Activated T-helper 2 cell treated with anti-CD3 and anti-CD28 coated beads, Interferon-gamma antibody, Interleukin-2, Interleukin-4, amounts not matched to agents 10 μg/mL and 5 μg/mL and 100 μg/mL, durations not matched to agents 14 hours and 24 hours and 36 hours (primary cell): ENCODE measurements at regions not wholly inside any gene's neighbourhood (a gene's known extent, or its start where the extent isn't known, plus 50 kb on each side); places are given as distances from the start of the nearest gene placed in this dataset.
"Not testable (repeated sequence)": the region's sequence is repeated elsewhere in the genome, so short reads cannot be mapped to it uniquely, and the experiment has no call there.

Experiments used
- DNase-seq: peaks from one replicate; pipeline ENCODE4 v3.0.0; 2021; ENCODE audit warnings: low spot score
- H3K27ac Mint-ChIP-seq: one replicate; pipeline ENCODE4 v1.8.0; 2021; ENCODE audit warnings: mixed read lengths
- H3K27me3 Mint-ChIP-seq: one replicate; pipeline ENCODE4 v1.8.0; 2021; ENCODE audit warnings: low read depth, mixed read lengths
- H3K36me3 Mint-ChIP-seq: one replicate; pipeline ENCODE4 v1.8.0; 2021; ENCODE audit warnings: low read depth, mixed read lengths
- H3K4me1 Mint-ChIP-seq: one replicate; pipeline ENCODE4 v1.8.0; 2021; ENCODE audit warnings: low read depth, mixed read lengths
- H3K4me3 Mint-ChIP-seq: one replicate; pipeline ENCODE4 v1.8.0; 2021; ENCODE audit warnings: low read depth, mild to moderate bottlenecking, moderate library complexity, mixed read lengths
- H3K9me3 Mint-ChIP-seq: one replicate; pipeline ENCODE4 v1.8.0; 2021; ENCODE audit warnings: mixed read lengths
- intact Hi-C: fragments of 100-400 bp; cut with micrococcal nuclease; formaldehyde crosslinking; loops from one replicate; pipeline ENCODE4 v1.15.1; 2023

DNA sequence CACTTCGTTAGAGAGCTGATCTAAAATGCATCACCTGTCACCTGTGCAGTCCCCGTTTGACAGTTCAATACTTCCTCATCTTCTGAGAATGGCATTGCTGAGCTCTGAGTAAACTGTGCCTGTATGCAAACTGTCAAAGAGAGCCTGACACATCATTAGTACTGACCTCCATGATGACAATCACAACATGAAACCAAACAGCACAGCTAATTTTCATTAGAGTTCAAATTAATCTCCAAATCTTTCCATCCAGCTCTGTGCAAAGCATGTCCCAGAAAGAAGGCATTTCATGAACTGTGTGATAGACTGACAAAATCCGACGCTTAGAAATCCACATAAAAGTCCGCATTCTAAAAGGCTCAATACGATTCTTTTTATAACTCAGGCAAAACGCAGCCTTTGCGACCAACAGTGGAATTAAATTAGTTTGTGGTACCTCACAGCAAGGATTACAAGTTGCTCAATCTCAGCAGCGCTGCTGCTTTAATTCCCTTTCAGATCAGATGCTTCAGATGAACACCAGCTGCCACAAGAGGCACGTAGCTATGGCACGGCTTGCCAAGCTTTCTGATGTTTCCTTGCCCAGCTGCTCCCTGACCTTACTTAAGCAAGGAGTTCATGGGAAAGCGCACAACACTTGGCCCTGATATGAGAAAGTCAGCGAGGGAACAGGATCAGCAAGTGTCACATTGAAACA lies 765.5 kb upstream of the PRMT6 start:
- no peak for DNase-seq
- no peak overlapping the region for H3K4me3 Mint-ChIP-seq
- intact Hi-C loops = no loop called here
- no peaks in the 10 kb centered on the region for H3K4me1 Mint-ChIP-seq
- H3K27ac Mint-ChIP-seq = no peak overlapping the region
- no peaks in the 10 kb centered on the region for H3K27me3 Mint-ChIP-seq
- H3K9me3 Mint-ChIP-seq = peaks cover 27% of the 10 kb centered on the region
- H3K36me3 Mint-ChIP-seq = no peaks in the 10 kb centered on the region

DNA sequence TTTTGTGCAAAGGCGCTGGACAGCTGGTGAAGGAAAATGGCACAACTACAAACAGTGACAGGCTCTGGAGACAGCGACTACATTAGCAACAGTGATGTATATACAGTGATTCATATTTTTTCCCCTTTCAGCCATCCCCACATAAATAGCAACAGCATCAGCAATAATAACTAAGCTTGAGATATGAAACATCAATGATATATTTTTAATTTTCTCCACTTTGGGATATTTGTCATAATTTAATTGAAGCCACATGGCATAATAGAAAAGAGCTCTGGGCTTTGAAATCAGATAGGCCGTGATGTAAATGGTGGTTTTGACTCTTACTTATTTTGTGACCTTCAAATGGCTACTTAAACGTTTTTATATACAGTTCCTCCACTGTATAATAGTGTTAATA lies 764.3 kb upstream of the PRMT6 start:
- no peaks in the 10 kb centered on the region for H3K27me3 Mint-ChIP-seq
- H3K4me3 Mint-ChIP-seq = no peak overlapping the region
- peaks cover 28% of the 10 kb centered on the region for H3K9me3 Mint-ChIP-seq
- H3K4me1 Mint-ChIP-seq = no peaks in the 10 kb centered on the region
- DNase-seq = no peak
- no peaks in the 10 kb centered on the region for H3K36me3 Mint-ChIP-seq
- intact Hi-C loops = no loop called here
- H3K27ac Mint-ChIP-seq = no peak overlapping the region

DNA sequence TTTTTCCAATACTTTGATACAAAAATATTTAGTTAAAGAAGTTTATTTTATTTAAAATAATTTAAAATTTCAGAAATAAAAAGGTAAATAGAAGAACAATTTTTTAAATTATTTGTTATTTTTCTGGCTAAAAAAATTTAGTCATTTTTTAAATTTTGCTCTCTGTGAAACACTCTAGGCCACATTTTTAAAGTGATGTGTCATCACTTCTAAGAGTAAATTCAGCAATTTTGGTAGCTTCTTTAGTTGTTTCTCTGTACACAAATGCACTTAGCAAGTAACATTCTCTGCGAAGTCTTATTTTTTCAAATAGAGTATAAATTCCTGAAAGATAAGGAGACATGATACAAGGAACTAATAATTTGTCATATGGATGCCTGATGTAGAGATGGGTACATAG lies 760.0 kb upstream of the PRMT6 start:
- Mint-ChIP-seq H3K4me3 (no peak overlapping the region), H3K27me3 (no peaks in the 10 kb centered on the region), H3K9me3 (peaks cover 21% of the 10 kb centered on the region), H3K27ac (no peak overlapping the region), H3K36me3 (no peaks in the 10 kb centered on the region), H3K4me1 (no peaks in the 10 kb centered on the region)
- no peak for DNase-seq
- intact Hi-C loops = no loop called here

DNA sequence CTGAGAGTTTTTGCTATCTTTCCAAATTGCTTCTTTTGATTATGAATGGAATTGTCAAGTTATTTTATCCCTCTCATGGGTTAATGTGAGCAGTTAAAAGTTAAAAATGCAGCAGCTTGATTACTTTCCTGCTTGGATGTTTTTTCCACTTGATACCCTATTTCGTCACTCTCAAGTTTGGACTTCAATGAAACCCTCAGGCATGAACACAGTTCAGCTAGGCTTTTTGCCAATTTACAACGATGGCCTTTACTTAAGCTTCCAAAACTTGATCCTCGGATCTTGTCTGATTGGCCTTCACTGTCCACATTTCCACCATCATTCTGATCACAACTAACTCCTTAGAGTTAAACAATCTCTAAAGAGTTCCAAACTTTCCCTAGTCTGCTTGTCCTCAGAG lies 752.4 kb upstream of the PRMT6 start:
- no peak for DNase-seq
- Mint-ChIP-seq H3K27me3 (no peaks in the 10 kb centered on the region), H3K4me1 (no peaks in the 10 kb centered on the region), H3K36me3 (no peaks in the 10 kb centered on the region), H3K27ac (no peak overlapping the region), H3K4me3 (no peak overlapping the region), H3K9me3 (peaks cover 34% of the 10 kb centered on the region)
- intact Hi-C loops = no loop called here

DNA sequence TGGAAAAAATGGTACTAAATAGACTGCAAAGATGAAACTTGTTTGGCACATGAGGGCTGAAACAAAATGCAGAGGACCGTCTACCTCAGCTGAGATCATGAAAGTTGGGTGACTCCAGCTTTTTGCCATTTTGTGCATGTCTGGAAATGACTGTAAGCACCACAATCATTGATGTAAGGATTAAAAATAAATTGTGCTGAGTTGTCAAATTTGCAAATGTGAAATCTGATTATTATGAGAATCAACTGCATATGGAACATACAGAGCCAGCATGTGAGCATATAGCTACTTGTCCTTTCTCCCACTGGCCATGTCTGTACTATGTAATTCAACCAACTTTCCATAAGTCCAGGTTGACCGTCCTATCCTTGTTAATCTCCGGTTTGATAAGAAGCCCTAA lies 736.9 kb upstream of the PRMT6 start:
- H3K4me1 Mint-ChIP-seq = no peaks in the 10 kb centered on the region
- H3K27me3 Mint-ChIP-seq = no peaks in the 10 kb centered on the region
- H3K9me3 Mint-ChIP-seq = peaks cover 34% of the 10 kb centered on the region
- DNase-seq = no peak
- intact Hi-C loops = loop anchor here (5.0 kb wide), 1 partner anchor 47 kb away; no protein-coding TSS in a partner anchor
- H3K27ac Mint-ChIP-seq = no peak overlapping the region
- no peaks in the 10 kb centered on the region for H3K36me3 Mint-ChIP-seq
- no peak overlapping the region for H3K4me3 Mint-ChIP-seq

DNA sequence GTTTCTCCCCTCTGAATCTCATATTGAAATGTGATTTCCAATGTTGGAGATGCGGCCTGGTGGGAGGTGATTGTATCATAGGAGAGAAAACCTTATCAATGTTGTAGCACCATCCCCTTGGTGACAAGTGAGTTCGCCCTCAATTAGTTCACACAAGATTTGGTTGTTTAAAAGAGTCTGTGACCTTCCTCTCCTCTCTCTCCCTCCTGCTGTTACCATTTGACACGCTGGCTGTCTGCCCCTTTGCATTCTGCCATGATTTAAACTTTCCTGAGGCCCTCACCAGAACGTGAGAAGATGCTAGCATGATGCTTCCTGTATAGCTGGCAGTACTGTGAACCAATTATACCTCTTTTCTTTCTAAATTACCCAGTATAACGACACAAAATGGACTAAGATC lies 730.9 kb upstream of the PRMT6 start:
- H3K27me3 Mint-ChIP-seq = no peaks in the 10 kb centered on the region
- H3K4me3 Mint-ChIP-seq = no peak overlapping the region
- no peaks in the 10 kb centered on the region for H3K36me3 Mint-ChIP-seq
- DNase-seq = no peak
- no peaks in the 10 kb centered on the region for H3K4me1 Mint-ChIP-seq
- intact Hi-C loops = no loop called here
- no peak overlapping the region for H3K27ac Mint-ChIP-seq
- peaks cover 13% of the 10 kb centered on the region for H3K9me3 Mint-ChIP-seq

DNA sequence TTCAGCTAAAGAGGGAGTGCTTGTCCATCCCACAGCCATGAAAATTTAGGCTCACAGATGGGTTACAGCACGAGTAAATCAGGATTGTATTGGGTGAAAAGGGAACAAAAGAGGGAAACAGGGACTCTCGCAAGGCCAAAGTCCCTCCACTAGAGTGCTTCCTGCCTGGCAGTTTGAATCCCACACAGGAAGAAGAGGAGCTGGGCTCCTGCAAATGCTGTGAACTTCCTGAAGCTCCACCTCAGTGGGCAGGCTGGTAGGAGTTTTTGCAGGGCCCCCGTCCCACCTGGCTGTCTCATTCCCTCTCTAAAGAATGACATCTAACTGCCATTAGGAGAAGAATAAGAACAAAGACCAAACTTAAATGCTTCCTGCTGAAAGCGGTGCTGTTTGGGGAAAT lies 712.0 kb upstream of the PRMT6 start:
- Mint-ChIP-seq H3K9me3 (peaks cover 27% of the 10 kb centered on the region), H3K36me3 (no peaks in the 10 kb centered on the region), H3K27ac (no peak overlapping the region), H3K4me1 (no peaks in the 10 kb centered on the region), H3K4me3 (no peak overlapping the region), H3K27me3 (no peaks in the 10 kb centered on the region)
- DNase-seq = no peak
- intact Hi-C loops = no loop called here

DNA sequence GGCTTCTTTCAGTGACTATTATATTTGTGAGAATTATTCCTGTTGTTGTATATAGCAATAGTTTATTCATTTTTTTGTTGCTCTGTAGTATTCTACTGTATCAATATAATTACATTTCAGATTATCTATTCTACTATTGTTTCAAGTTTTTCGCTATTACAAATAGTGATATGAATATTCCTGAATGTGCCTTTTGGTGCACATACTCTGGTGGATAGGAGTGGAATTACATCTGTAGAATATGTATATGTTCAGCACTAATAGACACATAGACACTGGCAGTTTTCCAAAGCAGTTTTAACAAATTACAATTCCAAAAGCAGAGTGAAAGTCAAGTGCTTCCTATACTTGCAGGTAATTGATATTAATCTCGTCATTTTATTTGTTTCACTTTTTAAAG lies 696.2 kb upstream of the PRMT6 start:
- Mint-ChIP-seq H3K9me3 (peaks cover 55% of the 10 kb centered on the region), H3K4me1 (no peaks in the 10 kb centered on the region), H3K36me3 (no peaks in the 10 kb centered on the region), H3K27ac (no peak overlapping the region), H3K4me3 (no peak overlapping the region), H3K27me3 (no peaks in the 10 kb centered on the region)
- intact Hi-C loops = no loop called here
- DNase-seq = no peak

DNA sequence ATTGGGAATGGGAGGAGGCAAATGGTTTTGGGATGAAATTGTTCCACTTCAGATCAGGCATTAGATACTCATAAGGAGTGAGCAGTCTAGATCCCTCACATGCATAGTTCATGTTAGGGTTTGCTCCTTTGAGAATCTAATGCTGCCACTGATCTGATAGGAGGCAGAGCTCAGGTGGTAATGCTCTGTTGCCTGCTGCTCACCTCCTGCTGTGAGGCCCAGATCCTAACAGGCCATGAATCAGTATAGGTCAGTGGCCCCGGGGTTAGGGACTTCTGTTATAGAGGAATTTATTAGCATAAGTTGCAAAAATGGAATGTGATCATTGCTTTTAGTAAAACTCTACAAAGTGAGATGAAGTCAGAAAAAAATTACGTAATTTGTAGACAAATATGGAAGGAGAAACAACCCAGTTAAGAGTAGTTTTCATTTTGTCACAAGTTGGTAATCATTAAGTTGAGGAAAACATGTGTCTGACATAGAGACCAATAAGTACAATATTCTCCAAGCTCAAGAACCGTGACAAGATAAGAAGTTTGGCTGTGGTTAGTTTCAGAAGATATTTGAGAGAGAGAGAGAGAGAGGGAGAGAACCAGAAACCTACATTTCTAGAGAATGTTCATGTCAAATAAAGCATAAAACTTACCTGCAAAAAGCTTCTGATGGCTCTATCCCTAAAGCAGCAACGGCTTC lies 689.7 kb upstream of the PRMT6 start:
- H3K9me3 Mint-ChIP-seq = peaks cover 37% of the 10 kb centered on the region
- H3K36me3 Mint-ChIP-seq = no peaks in the 10 kb centered on the region
- H3K27me3 Mint-ChIP-seq = no peaks in the 10 kb centered on the region
- no peaks in the 10 kb centered on the region for H3K4me1 Mint-ChIP-seq
- intact Hi-C loops = no loop called here
- H3K4me3 Mint-ChIP-seq = no peak overlapping the region
- DNase-seq = no peak
- H3K27ac Mint-ChIP-seq = no peak overlapping the region

DNA sequence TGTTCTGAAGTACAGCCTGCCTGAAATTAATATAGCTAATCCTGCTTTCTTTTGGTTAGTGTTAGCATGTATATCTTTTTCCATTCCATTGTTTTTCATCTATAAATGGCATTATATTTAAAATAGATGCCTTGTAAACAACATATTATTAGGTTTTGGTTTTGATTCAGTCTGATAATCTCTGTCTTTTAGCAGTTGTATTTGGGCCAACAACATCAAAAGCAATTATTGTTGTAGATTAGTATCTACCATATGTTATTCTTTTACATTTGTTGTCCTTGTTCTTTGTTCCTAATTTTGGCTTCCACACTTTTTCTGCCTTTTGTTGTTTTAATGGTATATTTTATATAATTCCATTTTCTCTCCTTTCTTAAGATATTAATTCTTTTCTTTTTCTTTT lies 678.2 kb upstream of the PRMT6 start:
- Mint-ChIP-seq H3K9me3 (peaks cover 37% of the 10 kb centered on the region), H3K27ac (no peak overlapping the region), H3K27me3 (no peaks in the 10 kb centered on the region), H3K4me3 (no peak overlapping the region), H3K36me3 (no peaks in the 10 kb centered on the region), H3K4me1 (no peaks in the 10 kb centered on the region)
- DNase-seq = no peak
- intact Hi-C loops = no loop called here

DNA sequence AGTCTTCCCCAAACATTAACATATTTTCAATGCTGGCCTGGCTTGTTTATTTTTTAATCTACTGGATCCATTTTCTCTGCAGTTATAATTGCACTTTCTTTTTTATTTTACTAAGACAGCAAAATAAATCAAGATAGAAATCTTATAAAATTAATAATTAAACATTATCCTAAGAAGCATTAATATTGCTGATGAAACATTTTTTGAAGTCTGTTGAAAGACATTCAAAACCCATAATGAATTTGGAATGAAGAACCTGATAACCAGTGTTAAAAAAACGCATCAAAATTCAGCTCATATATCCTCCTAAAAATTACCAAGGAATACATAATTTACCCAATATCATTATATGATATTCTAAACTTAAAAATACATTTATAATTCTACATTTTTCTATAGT lies 675.7 kb upstream of the PRMT6 start:
- Mint-ChIP-seq H3K9me3 (peaks cover 35% of the 10 kb centered on the region), H3K4me3 (no peak overlapping the region), H3K36me3 (no peaks in the 10 kb centered on the region), H3K27ac (no peak overlapping the region), H3K4me1 (no peaks in the 10 kb centered on the region), H3K27me3 (no peaks in the 10 kb centered on the region)
- DNase-seq = no peak
- intact Hi-C loops = no loop called here

DNA sequence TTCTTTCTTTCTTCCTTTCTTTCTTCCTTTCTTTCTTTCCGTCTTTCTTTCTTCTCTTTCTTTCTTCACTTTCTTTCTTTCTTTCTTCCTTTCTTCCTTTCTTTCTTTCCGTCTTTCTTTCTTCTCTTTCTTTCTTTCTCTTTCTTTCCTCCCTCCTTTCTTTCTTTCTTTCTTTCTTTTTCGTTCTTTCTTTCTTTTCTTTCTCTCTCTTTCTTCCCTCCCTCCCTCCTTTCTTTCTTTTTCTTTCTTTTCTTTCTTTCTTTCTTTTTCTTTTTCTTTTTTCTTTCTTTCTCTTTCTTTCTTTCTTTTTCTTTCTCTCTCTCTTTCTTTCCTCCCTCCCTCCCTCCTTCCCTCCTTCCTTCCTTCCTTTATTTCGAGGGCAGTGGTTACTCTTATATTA lies 667.3 kb upstream of the PRMT6 start:
- H3K36me3 Mint-ChIP-seq, intact Hi-C loops, H3K27ac Mint-ChIP-seq, H3K27me3 Mint-ChIP-seq, H3K4me3 Mint-ChIP-seq, DNase-seq, H3K4me1 Mint-ChIP-seq: not testable (repeated sequence)
- H3K9me3 Mint-ChIP-seq = peaks cover 31% of the 10 kb centered on the region

DNA sequence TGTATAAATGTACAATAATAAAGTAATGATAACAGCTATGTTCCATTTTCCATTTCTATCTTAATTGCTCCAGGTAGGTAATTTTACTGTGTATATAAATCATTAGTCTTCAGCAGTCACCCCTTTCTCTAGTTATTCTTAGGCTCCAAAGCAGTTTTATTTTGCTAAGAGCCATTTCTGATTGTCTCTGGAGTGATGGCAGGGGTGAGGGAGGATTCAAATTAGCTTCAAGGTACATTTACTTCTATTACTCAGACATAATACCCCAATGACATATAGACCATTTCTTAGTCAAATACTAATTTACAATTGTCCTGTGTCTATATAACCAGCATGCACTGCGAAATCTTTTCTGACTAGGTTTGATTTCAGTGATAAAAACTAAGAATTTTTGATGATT lies 663.4 kb upstream of the PRMT6 start:
- Mint-ChIP-seq H3K9me3 (peaks cover 35% of the 10 kb centered on the region), H3K4me1 (no peaks in the 10 kb centered on the region), H3K27me3 (no peaks in the 10 kb centered on the region), H3K4me3 (no peak overlapping the region), H3K27ac (no peak overlapping the region), H3K36me3 (no peaks in the 10 kb centered on the region)
- no peak for DNase-seq
- intact Hi-C loops = no loop called here
